T-helper 1 cell (primary cell): ENCODE measurements at regions not wholly inside any gene's neighbourhood (a gene's known extent, or its start where the extent isn't known, plus 50 kb on each side); places are given as distances from the start of the nearest gene placed in this dataset.

Source experiments
- DNase-seq, 5 donors: peaks; one replicate each; pipeline ENCODE4 v3.0.0-alpha.2; 2012 to 2020

GRCh38 chr3:72368331-72368975 is 479.8 kb downstream of the SHQ1 start:
- DNase-seq: no peak

- DNase-seq: no peak
Observed at GRCh38 chr3:72361990-72362389, 486.3 kb downstream of the SHQ1 start.

- no peak for DNase-seq
Observed at GRCh38 chr3:72359743-72360142, 488.5 kb downstream of the SHQ1 start.

GRCh38 chr3:72355168-72355567 is 493.1 kb downstream of the SHQ1 start:
- no peak for DNase-seq

GRCh38 chr3:72354486-72354885 is 493.8 kb downstream of the SHQ1 start:
- no peak for DNase-seq

GRCh38 chr3:72353236-72354128 is 494.8 kb downstream of the SHQ1 start:
- DNase-seq: no peak

GRCh38 chr3:72352176-72352575 is 496.1 kb downstream of the SHQ1 start:
- no peak for DNase-seq

GRCh38 chr3:72351536-72351935 is 496.7 kb downstream of the SHQ1 start:
- no peak for DNase-seq

GRCh38 chr3:72350761-72351505 is 497.3 kb downstream of the SHQ1 start:
- no peak for DNase-seq

- no peak for DNase-seq
Observed at GRCh38 chr3:72348357-72348756, 499.9 kb downstream of the SHQ1 start.

GRCh38 chr3:72347819-72348319 is 500.4 kb downstream of the SHQ1 start:
- peak in 3 of 5 donors; percentile 20 to 30 (median 22) for DNase-seq

- peak in 1 of 5 donors; percentile 62 for DNase-seq
Observed at GRCh38 chr3:72346526-72346926, 501.7 kb downstream of the SHQ1 start.

GRCh38 chr3:72345980-72346379 is 502.3 kb downstream of the SHQ1 start:
- no peak for DNase-seq

GRCh38 chr3:72345237-72345878 is 502.9 kb downstream of the SHQ1 start:
- peak in 1 of 5 donors; percentile 48 for DNase-seq

GRCh38 chr3:72344647-72345046 is 503.6 kb downstream of the SHQ1 start:
- DNase-seq: no peak

- no peak for DNase-seq
Observed at GRCh38 chr3:72344236-72344635, 504.0 kb downstream of the SHQ1 start.

GRCh38 chr3:72343078-72343477 is 505.2 kb downstream of the SHQ1 start:
- peak in 1 of 5 donors; percentile 76 for DNase-seq

- DNase-seq: no peak
Observed at GRCh38 chr3:72342450-72342849, 505.8 kb downstream of the SHQ1 start.

GRCh38 chr3:72341920-72342319 is 506.3 kb downstream of the SHQ1 start:
- no peak for DNase-seq

- no peak for DNase-seq
Observed at GRCh38 chr3:72341380-72341770, 506.9 kb downstream of the SHQ1 start.

- no peak for DNase-seq
Observed at GRCh38 chr3:72340476-72341379, 507.5 kb downstream of the SHQ1 start.

- DNase-seq: no peak
Observed at GRCh38 chr3:72340056-72340455, 508.2 kb downstream of the SHQ1 start.
